ENCODE measurements at regions not wholly inside any gene's neighbourhood (a gene's known extent, or its start where the extent isn't known, plus 50 kb on each side); places are given as distances from the start of the nearest gene placed in this dataset.

DNA sequence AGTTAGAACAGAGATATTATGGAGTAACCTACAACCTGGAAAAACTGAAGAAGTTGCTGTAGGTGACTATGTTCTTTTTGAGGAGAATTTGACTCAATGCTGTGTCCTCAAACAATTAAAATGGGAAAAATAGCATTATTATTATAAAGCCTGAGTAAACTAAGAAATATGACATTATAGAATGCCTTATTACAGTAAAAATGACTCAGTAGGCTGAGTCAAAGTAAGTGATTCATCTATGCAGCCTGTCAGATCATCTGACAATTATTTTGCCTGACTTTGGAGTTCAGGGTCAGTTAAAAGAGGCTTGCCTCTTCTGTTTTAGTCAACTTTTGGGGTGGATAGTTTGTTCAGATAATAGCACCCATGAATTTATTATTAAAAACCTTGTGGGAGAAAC lies 150.8 kb upstream of the PTGFR start:
- TF ChIP-seq CTCF (IDR thresholded peaks at IDR 0.05; ENCODE audit: insufficient read depth, low read length, poor library complexity, severe bottlenecking) = no peak
- TF ChIP-seq EZH2phosphoT487 (conservative IDR thresholded peaks at IDR 0.05; ENCODE audit: low read length) = no peak
